Neutrophil (primary cell): ENCODE measurements at regions not wholly inside any gene's neighbourhood (a gene's known extent, or its start where the extent isn't known, plus 50 kb on each side); places are given as distances from the start of the nearest gene placed in this dataset.
"Not testable (repeated sequence)": the region's sequence is repeated elsewhere in the genome, so short reads cannot be mapped to it uniquely, and the experiment has no call there.

Source experiments
- H3K27ac ChIP-seq: fragments of 200-600 bp; sonication (generic); 2 replicates; pipeline ENCODE4 v1.5.1; 2016; ENCODE audit warnings: mild to moderate bottlenecking, moderate library complexity
- H3K27me3 ChIP-seq: fragments of 200-600 bp; sonication (generic); 2 replicates; pipeline ENCODE4 v1.6.0; 2016; ENCODE audit warnings: mild to moderate bottlenecking
- H3K36me3 ChIP-seq: fragments of 200-600 bp; sonication (generic); 2 replicates; pipeline ENCODE4 v1.5.1; 2017
- H3K4me1 ChIP-seq, 2 experiments: fragments of 200-600 bp in 1 of 2; sonication (generic) in 1 of 2; 1 replicate in 1 of 2; 2 replicates in 1 of 2; pipeline versions ENCODE4 v1.5.1 to v1.6.1; 2013 to 2016; ENCODE audit warnings: low read depth in 1 of 2, low read length in 1 of 2, mild to moderate bottlenecking in 1 of 2, moderate library complexity in 1 of 2; ENCODE audit not compliant: control insufficient read depth in 1 of 2, insufficient read depth in 1 of 2
- H3K4me3 ChIP-seq, 2 experiments: fragments of 200-600 bp in 1 of 2; sonication (generic) in 1 of 2; 1 replicate in 1 of 2; 2 replicates in 1 of 2; pipeline ENCODE4 v1.5.1; 2013 to 2016; ENCODE audit warnings: low read depth in 1 of 2, low read length in 1 of 2, mild to moderate bottlenecking in 1 of 2, moderate library complexity in 1 of 2
- H3K9me3 ChIP-seq: fragments of 200-600 bp; sonication (generic); 2 replicates; pipeline ENCODE4 v1.5.1; 2016
- TF ChIP-seq, protein P1 (sequence below): fragments of 200-600 bp; sonication (generic); IDR thresholded peaks from 2 replicates; pipeline ENCODE4 v1.5.1; 2016; ENCODE audit warnings: antibody characterized with exemption

DNA sequence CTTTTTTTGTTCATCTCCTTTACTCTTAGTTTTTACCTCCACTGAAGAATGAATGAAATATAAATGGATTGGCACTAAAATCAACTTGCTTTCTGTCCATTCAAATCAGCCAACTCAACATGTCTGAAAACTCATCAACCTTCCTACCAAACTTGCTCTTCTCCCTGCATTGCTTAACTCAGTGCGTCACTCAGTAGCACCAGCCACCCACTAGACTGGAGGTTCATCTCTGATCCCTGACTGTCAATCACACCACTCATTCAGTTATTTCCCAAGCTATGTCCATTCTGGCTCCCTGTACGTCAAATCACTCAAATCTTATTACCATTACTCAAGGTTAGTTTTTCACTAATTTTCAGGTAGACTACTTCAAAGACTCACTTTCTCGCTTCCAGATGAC, 75.2 kb upstream of the RBMS1 start:
- H3K27me3 ChIP-seq: no peaks in the 10 kb centered on the region
- H3K4me1 ChIP-seq: peaks cover 47 to 51% of the 10 kb centered on the region in 2 experiments

DNA sequence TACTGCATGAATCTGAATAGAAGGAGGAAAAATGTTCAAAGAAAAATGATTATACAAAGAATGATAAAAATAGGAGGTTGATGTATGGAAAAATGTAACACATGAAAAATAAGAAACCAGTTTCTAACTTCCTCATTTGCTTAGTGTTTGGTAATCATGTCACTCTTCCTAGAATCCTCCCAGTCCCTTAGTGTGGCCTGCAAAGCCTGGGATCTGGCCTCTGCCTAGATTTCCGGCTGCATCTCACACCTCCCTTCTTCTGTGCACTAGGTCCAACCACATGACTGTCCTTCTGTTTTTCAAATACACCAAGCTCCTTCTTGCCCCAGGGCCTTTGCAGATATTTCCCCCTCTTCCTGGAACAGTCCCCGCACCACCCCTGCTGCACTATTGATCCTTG, 76.8 kb upstream of the RBMS1 start:
- peak overlapping the region in 1 of 2 experiments; percentile 20 for H3K4me3 ChIP-seq
- TF ChIP-seq, protein P1, sequence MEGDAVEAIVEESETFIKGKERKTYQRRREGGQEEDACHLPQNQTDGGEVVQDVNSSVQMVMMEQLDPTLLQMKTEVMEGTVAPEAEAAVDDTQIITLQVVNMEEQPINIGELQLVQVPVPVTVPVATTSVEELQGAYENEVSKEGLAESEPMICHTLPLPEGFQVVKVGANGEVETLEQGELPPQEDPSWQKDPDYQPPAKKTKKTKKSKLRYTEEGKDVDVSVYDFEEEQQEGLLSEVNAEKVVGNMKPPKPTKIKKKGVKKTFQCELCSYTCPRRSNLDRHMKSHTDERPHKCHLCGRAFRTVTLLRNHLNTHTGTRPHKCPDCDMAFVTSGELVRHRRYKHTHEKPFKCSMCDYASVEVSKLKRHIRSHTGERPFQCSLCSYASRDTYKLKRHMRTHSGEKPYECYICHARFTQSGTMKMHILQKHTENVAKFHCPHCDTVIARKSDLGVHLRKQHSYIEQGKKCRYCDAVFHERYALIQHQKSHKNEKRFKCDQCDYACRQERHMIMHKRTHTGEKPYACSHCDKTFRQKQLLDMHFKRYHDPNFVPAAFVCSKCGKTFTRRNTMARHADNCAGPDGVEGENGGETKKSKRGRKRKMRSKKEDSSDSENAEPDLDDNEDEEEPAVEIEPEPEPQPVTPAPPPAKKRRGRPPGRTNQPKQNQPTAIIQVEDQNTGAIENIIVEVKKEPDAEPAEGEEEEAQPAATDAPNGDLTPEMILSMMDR: no peak
- peak overlapping the region; percentile 44 for H3K27ac ChIP-seq
- no peaks in the 10 kb centered on the region for H3K27me3 ChIP-seq
- peaks cover 47 to 51% of the 10 kb centered on the region in 2 experiments for H3K4me1 ChIP-seq
- no peaks in the 10 kb centered on the region for H3K9me3 ChIP-seq
- no peaks in the 10 kb centered on the region for H3K36me3 ChIP-seq

More for the DNA sequence above, 75.2 kb upstream of the RBMS1 start:
- Histone ChIP-seq H3K27ac (no peak overlapping the region), H3K9me3 (no peaks in the 10 kb centered on the region), H3K36me3 (no peaks in the 10 kb centered on the region), H3K4me3 (no peak overlapping the region)
- TF ChIP-seq, protein P1: no peak

DNA sequence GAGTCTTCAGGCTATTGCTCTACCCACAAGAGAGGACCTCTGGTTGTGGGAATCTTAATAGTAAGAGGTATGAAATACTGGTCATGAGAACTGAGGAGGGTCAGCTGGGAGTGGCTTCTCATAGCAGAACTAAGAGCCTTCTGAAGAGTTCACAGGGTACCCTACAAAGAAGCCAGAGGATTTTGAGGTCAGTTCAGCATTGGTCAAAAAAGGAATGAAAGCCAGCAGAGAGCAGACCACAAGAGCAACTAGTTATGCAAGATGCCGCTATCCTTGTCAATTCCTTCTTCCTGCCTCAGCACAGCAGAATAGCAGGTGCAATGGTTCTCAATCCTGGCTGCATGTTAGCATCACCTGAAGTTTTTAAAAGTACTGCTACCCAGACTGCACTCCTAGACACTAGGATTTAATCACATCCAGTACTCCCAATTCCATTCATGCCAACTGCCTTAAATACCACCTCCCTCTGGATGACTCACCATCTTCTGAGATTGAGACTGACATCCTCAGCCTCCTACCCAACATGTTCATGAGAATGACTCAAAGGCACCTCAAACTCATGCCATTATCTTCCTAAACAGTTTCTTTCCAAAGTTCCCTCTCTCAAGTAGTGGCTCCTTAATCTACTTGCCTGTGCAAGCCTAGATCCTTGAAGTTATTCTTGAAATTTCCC, 81.0 kb upstream of the RBMS1 start:
- Histone ChIP-seq H3K4me1 (peaks cover 14 to 24% of the 10 kb centered on the region in 2 experiments), H3K9me3 (no peaks in the 10 kb centered on the region), H3K27ac (no peak overlapping the region), H3K36me3 (no peaks in the 10 kb centered on the region), H3K4me3 (no peak overlapping the region), H3K27me3 (no peaks in the 10 kb centered on the region)
- TF ChIP-seq, protein P1: no peak

DNA sequence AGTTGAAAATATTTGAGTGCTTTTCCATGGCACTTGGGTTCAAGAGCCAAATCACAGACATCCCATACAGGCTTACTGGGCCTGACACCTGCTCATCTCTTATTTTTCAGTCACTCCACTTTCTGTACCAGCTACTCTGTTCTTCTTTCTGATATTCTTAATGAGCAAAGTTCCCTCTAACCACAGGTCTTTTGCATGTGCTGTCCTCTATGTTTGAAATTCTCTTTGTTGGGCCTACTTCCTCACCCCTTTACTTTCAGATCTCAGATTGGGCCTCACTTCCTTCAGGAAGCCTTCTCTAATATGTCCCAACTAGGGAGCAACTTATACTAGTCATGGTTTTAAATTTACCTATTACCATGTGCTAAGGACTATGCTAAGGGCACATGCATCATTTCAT, 81.8 kb upstream of the RBMS1 start:
- Histone ChIP-seq H3K36me3 (no peaks in the 10 kb centered on the region), H3K27ac (no peak overlapping the region), H3K27me3 (no peaks in the 10 kb centered on the region), H3K4me3 (no peak overlapping the region), H3K9me3 (no peaks in the 10 kb centered on the region), H3K4me1 (peaks cover 7 to 16% of the 10 kb centered on the region in 2 experiments)
- TF ChIP-seq, protein P1: no peak

DNA sequence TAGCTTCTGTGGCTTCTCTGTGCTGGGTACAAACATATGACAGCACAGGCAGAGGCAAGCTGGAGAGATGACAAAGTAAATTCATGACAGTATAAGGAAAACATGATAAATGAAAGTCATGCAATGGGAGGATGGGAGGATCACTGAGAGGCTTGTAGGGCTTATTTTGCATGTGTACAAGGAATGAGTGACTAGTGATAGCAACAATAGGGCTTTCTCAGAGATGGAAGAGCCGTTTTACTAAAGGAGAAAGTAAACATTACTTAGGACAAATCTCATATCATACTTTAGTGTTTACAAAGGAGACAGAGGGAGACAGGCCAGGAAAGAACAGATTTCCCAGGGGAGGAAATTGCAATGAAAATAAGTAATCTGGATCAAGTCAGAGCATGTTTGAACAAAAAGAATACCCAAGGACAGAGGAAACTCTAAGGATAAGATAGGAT, 82.5 kb upstream of the RBMS1 start:
- Histone ChIP-seq H3K36me3 (no peaks in the 10 kb centered on the region), H3K9me3 (no peaks in the 10 kb centered on the region), H3K27me3 (no peaks in the 10 kb centered on the region), H3K4me1 (peaks cover 3 to 9% of the 10 kb centered on the region in 2 experiments), H3K27ac (no peak overlapping the region), H3K4me3 (no peak overlapping the region)
- TF ChIP-seq, protein P1: no peak

DNA sequence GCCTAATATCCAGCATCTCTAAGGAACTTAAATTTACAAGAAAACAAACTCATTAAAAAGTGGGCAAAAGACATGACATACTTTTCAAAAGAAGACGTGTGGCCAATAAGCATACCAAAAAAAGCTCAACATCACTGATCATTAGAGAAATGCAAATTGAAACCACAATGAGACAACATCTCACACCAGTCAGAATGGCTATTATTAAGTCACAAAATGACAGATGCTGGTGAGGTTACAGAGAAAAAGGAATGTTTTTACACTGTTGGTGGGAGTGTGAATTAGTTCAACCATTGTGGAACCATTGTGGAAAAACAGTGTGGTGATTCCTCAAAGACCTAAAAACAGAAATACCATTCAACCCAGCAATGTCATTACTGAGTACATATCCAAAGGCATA, 83.5 kb upstream of the RBMS1 start:
- H3K4me1 ChIP-seq, H3K36me3 ChIP-seq, H3K27ac ChIP-seq, H3K27me3 ChIP-seq, H3K4me3 ChIP-seq, H3K9me3 ChIP-seq: not testable (repeated sequence)
